ENCODE measurements at regions not wholly inside any gene's neighbourhood (a gene's known extent, or its start where the extent isn't known, plus 50 kb on each side); places are given as distances from the start of the nearest gene placed in this dataset.

- Histone ChIP-seq H3K79me2 (ENCODE audit: control insufficient read depth in 1 of 2, insufficient read depth in 2 of 2, low read length in 2 of 2) (no peaks in the 10 kb centered on the region), H3K27ac (ENCODE audit: low read depth, low read length) (no peak overlapping the region), H3K9ac (replicated peaks in 1 of 4; ENCODE audit: extremely low read depth in 1 of 4, low read depth in 3 of 4, low read length in 3 of 4) (no peak overlapping the region), H2BK5ac (ENCODE audit: low read depth, low read length) (no peak overlapping the region), H4K20me1 (replicated peaks in 1 of 2; ENCODE audit: control insufficient read depth in 1 of 2, insufficient read depth in 2 of 2, low read length in 2 of 2) (no peaks in the 10 kb centered on the region), H4K91ac (replicated peaks; ENCODE audit: insufficient read length, low read length) (no peak overlapping the region), H3K18ac (ENCODE audit: extremely low read depth, low read length) (no peak overlapping the region), H2BK120ac (replicated peaks; ENCODE audit: low read depth, low read length) (no peak overlapping the region), H3K79me1 (ENCODE audit: low read depth, low read length) (no peaks in the 10 kb centered on the region), H3K9me3 (ENCODE audit: insufficient read depth in 2 of 2, low read depth in 1 of 2, low read length in 1 of 2) (no peaks in the 10 kb centered on the region), H3K4ac (replicated peaks; ENCODE audit: insufficient read length, low read depth, low read length) (no peak overlapping the region), H2AK5ac (ENCODE audit: low read depth, low read length) (no peak overlapping the region), H2BK15ac (ENCODE audit: low read length) (no peak overlapping the region), H3K4me2 (ENCODE audit: insufficient read depth in 1 of 2, low read depth in 2 of 2, low read length in 2 of 2) (no peak overlapping the region), H4K8ac (ENCODE audit: extremely low read depth, insufficient read depth, low read length) (no peak overlapping the region), H3K36me3 (ENCODE audit: control insufficient read depth in 2 of 4, insufficient read depth in 4 of 4, low read length in 3 of 4) (no peaks in the 10 kb centered on the region), H2BK20ac (ENCODE audit: low read length) (no peak overlapping the region), H2BK12ac (ENCODE audit: low read depth, low read length) (no peak overlapping the region), H4K5ac (ENCODE audit: insufficient read length, low read depth, low read length) (no peak overlapping the region), H3K4me3 (ENCODE audit: extremely low read depth in 1 of 4, insufficient read depth in 2 of 4, low read depth in 3 of 4, low read length in 4 of 4) (no peak overlapping the region), H3K27me3 (replicated peaks in 1 of 4; ENCODE audit: control insufficient read depth in 3 of 4, extremely low read depth in 1 of 4, insufficient read depth in 3 of 4, low read length in 3 of 4) (no peaks in the 10 kb centered on the region), H3K23me2 (ENCODE audit: low read depth, low read length) (no peaks in the 10 kb centered on the region), H3K14ac (ENCODE audit: insufficient read length) (no peak overlapping the region), H3K23ac (ENCODE audit: insufficient read length) (no peak overlapping the region), H3K4me1 (replicated peaks in 1 of 4; ENCODE audit: control insufficient read depth in 3 of 4, insufficient read depth in 4 of 4, low read length in 3 of 4) (no peaks in the 10 kb centered on the region), H3K56ac (replicated peaks; ENCODE audit: insufficient read length, low read depth, low read length) (no peak overlapping the region), H2AFZ (ENCODE audit: low read length) (no peak overlapping the region)
- ChIA-PET POLR2A (ENCODE audit: partially characterized antibody) (no interaction called here), CTCF (ENCODE audit: partially characterized antibody) (no interaction called here)
- FAIRE-seq (no peak), DNase-seq (ENCODE audit: low read depth in 1 of 2, low spot score in 2 of 2) (no peak)
- TF ChIP-seq NANOG (IDR thresholded peaks at IDR 0.05; ENCODE audit: insufficient read depth, low read depth, low read length, poor library complexity, severe bottlenecking) = no peak
- no peak for TF ChIP-seq KDM1A (IDR thresholded peaks at IDR 0.05; ENCODE audit: borderline replicate concordance, low read length)
- no peak for TF ChIP-seq SP4 (IDR thresholded peaks at IDR 0.05; ENCODE audit: low read length)
- no peak for TF ChIP-seq CTBP2 (IDR thresholded peaks at IDR 0.05; ENCODE audit: borderline replicate concordance, insufficient read depth, insufficient read length, low read length)
- no peak for TF ChIP-seq CREB1 (IDR thresholded peaks at IDR 0.05)
- no peak for TF ChIP-seq CEBPB (IDR thresholded peaks at IDR 0.05; ENCODE audit: low read depth, low read length)
- 94% methylated on average over 2 of the region's 2 CpGs; no CpG with 5 or more reads in 1 of the 2 experiments for WGBS, 2 experiments (ENCODE audit: extremely low coverage in 1 of 2, insufficient coverage in 1 of 2, insufficient read length in 1 of 2, insufficient replicate concordance in 2 of 2, low coverage in 1 of 2, low lambda C conversion rate in 2 of 2, missing lambda C conversion rate in 1 of 2)
Measured at GRCh38 chr4:31107362-31107761, 387.2 kb downstream of the PCDH7 start.
